Lower leg skin (tissue), 3 donors: ENCODE measurements at regions not wholly inside any gene's neighbourhood (a gene's known extent, or its start where the extent isn't known, plus 50 kb on each side); places are given as distances from the start of the nearest gene placed in this dataset.

Experiments used
- CTCF ChIP-seq, 3 donors: fragments of 450-650 bp; IDR thresholded peaks; one replicate each; pipeline ENCODE4 v1.5.1; 2016; ENCODE audit warnings: antibody characterized with exemption in 3 of 3, mild to moderate bottlenecking in 3 of 3, moderate library complexity in 2 of 3
- POLR2A ChIP-seq, 2 donors: fragments of 450-650 bp; IDR thresholded peaks; one replicate each; pipeline ENCODE4 v1.6.1; 2016 to 2017; ENCODE audit warnings: antibody characterized with exemption in 2 of 2, mild to moderate bottlenecking in 1 of 2, moderate library complexity in 1 of 2

GRCh38 chr2:7096726-7097352 lies 179.6 kb downstream of the RNF144A start:
- TF ChIP-seq CTCF (IDR thresholded peaks at IDR 0.05) (no peak), POLR2A (IDR thresholded peaks at IDR 0.05) (no peak)
